Activated naive CD8-positive, alpha-beta T cell treated with anti-CD3 and anti-CD28 coated beads for 36 hours (primary cell): ENCODE measurements at regions not wholly inside any gene's neighbourhood (a gene's known extent, or its start where the extent isn't known, plus 50 kb on each side); places are given as distances from the start of the nearest gene placed in this dataset.
A peak's percentile ranks its signal among the peaks of the same experiment; 100 is the strongest.
"Not testable (repeated sequence)": the region's sequence is repeated elsewhere in the genome, so short reads cannot be mapped to it uniquely, and the experiment has no call there.

Experiments used
- DNase-seq: peaks from one replicate; pipeline ENCODE4 v3.0.0; 2021
- H3K27ac Mint-ChIP-seq: one replicate; pipeline ENCODE4 v1.8.0; 2022; ENCODE audit warnings: mild to moderate bottlenecking, moderate library complexity, mixed read lengths
- H3K27me3 Mint-ChIP-seq: one replicate; pipeline ENCODE4 v1.8.0; 2022; ENCODE audit warnings: mild to moderate bottlenecking, mixed read lengths
- H3K36me3 Mint-ChIP-seq: one replicate; pipeline ENCODE4 v1.8.0; 2021; ENCODE audit warnings: mild to moderate bottlenecking, mixed read lengths
- H3K4me1 Mint-ChIP-seq: one replicate; pipeline ENCODE4 v1.8.0; 2021; ENCODE audit warnings: mixed read lengths
- H3K4me3 Mint-ChIP-seq: one replicate; pipeline ENCODE4 v1.8.0; 2022; ENCODE audit warnings: mild to moderate bottlenecking, moderate library complexity, mixed read lengths
- H3K9me3 Mint-ChIP-seq: one replicate; pipeline ENCODE4 v1.8.0; 2022; ENCODE audit warnings: mixed read lengths

DNA sequence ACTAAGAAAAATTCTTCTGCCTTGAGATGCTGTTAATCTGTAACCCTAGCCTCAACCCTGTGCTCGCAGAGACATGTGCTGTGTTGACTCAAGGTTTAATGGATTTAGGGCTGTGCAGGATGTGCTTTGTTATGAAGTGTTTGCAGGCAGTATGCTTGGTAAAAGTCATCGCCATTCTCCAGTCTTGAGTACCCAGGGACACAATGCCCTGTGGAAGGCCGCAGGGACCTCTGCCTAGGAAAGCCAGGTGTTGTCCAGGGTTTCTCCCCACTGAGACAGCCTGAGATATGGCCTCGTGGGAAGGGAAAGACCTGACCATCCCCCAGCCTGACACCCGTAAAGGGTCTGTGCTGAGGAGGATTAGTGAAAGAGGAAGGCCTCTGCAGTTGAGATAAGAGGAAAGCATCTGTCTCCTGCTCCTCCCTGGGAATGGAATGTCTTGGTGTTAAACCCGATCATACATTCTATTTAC, 94.2 kb upstream of the ARG1 start:
- H3K4me3 Mint-ChIP-seq, H3K4me1 Mint-ChIP-seq, H3K27ac Mint-ChIP-seq, H3K27me3 Mint-ChIP-seq, H3K36me3 Mint-ChIP-seq, DNase-seq: not testable (repeated sequence)
- peaks cover 11% of the 10 kb centered on the region for H3K9me3 Mint-ChIP-seq

DNA sequence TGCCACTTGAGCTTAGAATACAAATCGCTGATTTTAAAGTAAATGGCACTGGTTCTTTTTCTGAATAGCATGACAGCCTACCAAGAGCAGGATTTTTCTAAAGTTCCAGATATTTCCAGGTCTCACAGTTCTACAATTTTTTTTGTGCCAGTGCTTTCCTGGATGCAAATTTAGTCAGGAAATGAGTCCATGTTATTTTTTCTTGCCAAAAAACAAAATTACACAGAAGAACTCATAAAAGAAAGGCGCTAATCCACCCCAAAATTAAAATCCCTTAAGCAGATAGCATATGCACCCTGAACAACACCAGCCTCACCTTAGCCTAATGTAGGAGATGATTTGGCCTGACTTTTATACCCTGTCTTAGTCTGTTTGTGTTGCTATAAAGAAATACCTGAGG, 86.4 kb upstream of the ARG1 start:
- no peak overlapping the region for H3K27ac Mint-ChIP-seq
- H3K4me1 Mint-ChIP-seq: no peaks in the 10 kb centered on the region
- no peaks in the 10 kb centered on the region for H3K27me3 Mint-ChIP-seq
- no peak overlapping the region for H3K4me3 Mint-ChIP-seq
- H3K36me3 Mint-ChIP-seq: no peaks in the 10 kb centered on the region
- no peak for DNase-seq
- no peaks in the 10 kb centered on the region for H3K9me3 Mint-ChIP-seq

DNA sequence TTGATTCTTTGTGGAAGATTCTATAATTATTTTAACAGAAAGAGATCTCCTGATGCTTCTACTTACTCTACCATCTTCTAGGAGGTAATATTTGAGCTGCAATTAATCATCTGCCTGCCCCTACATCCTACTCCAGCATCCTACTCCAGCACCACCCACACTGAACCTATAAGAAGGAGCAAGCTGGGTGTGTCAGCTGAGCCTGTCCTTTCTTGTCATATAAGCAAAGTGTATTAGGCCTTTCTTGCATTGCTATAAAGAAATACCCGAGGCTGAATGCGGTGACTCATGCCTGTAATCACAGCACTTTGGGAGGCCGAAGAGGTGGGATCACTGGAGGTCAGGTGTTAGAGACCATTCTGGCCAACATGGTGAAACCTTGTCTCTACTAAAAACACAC, 84.2 kb upstream of the ARG1 start:
- DNase-seq: no peak
- Mint-ChIP-seq H3K9me3 (no peaks in the 10 kb centered on the region), H3K36me3 (no peaks in the 10 kb centered on the region), H3K4me1 (no peaks in the 10 kb centered on the region), H3K27ac (no peak overlapping the region), H3K4me3 (no peak overlapping the region), H3K27me3 (no peaks in the 10 kb centered on the region)

DNA sequence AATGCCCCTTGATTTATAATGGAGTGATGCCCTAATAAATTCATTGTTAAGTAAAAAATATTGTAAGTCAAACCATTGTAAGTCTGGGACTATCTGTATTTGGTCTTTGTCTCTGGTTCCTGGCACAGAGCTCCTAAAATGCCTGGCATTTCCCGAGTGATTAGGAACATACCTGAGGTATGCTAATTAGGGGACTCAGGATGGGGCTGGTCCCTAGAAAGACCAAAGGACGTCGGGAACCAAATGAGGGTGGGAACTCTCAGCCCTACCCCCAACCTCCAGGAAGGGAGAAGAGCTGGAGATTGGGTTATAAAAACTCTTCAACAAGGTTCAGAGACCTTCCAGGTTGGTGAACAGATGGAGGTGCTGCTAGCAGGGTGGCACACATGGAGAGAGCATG, 82.6 kb upstream of the ARG1 start:
- H3K27me3 Mint-ChIP-seq: no peaks in the 10 kb centered on the region
- no peak for DNase-seq

DNA sequence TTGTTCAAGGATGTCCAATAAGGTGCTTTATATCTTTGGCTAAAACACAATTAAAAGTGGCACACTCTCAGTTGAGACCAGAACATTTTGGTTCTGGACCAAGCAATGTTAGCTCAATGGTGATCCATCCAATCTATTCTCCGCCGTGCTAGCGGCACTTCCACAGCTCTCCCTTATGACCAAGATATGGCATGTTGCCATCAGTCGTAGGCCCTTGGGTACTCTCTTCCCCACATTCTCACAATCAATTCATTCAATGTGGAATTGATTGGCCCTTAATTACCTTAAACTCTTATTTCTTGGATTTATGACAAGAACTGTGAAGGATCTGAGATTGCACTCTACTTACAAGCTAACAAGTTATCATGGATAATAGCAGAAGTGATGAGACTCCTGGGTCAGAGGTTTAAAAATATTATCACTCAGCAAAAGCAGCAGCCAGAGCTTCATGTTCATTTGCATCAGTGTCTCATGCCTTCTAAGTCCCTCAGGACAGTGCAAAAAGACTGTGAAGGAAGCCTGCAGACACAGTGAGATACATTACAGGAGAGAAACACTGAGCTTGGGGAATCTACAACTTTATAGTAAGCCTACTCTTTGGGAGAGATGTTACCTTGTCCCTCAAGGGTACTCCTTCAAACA, 80.0 kb upstream of the ARG1 start:
- no peaks in the 10 kb centered on the region for H3K36me3 Mint-ChIP-seq
- H3K4me3 Mint-ChIP-seq: no peak overlapping the region
- no peaks in the 10 kb centered on the region for H3K27me3 Mint-ChIP-seq
- H3K27ac Mint-ChIP-seq: no peak overlapping the region
- DNase-seq: no peak
- no peaks in the 10 kb centered on the region for H3K4me1 Mint-ChIP-seq
- H3K9me3 Mint-ChIP-seq: no peaks in the 10 kb centered on the region

More for the DNA sequence above, 82.6 kb upstream of the ARG1 start:
- H3K27ac Mint-ChIP-seq: no peak overlapping the region
- no peaks in the 10 kb centered on the region for H3K9me3 Mint-ChIP-seq
- H3K4me3 Mint-ChIP-seq: no peak overlapping the region
- H3K4me1 Mint-ChIP-seq: no peaks in the 10 kb centered on the region
- H3K36me3 Mint-ChIP-seq: no peaks in the 10 kb centered on the region

GRCh38 chr6:131504387-131504786, 68.6 kb upstream of the ARG1 start:
- H3K4me1 Mint-ChIP-seq, H3K27ac Mint-ChIP-seq, H3K27me3 Mint-ChIP-seq, H3K4me3 Mint-ChIP-seq, DNase-seq, H3K36me3 Mint-ChIP-seq, H3K9me3 Mint-ChIP-seq: not testable (repeated sequence)

DNA sequence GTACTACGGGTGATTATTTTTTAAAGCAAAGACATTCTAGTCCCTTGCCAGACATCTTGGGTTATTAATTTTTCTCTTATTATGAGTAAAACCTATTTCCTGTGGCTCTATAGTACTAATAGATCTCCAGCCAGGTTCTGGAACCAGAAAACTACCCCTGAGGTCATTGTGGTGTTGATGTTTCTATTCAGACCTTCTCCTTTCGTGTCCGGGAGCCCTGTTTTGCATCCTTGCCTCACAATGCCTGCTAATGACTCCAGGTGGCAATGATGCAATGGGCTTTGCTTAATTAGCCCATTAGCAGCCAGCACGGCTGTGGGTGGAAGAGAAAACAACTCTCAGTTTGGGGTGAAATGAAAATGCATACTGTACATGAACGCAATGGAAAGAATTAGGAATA, 62.9 kb upstream of the ARG1 start:
- no peaks in the 10 kb centered on the region for H3K27me3 Mint-ChIP-seq
- H3K4me3 Mint-ChIP-seq: no peak overlapping the region
- H3K4me1 Mint-ChIP-seq: no peaks in the 10 kb centered on the region
- no peaks in the 10 kb centered on the region for H3K36me3 Mint-ChIP-seq
- H3K9me3 Mint-ChIP-seq: no peaks in the 10 kb centered on the region
- DNase-seq: no peak
- H3K27ac Mint-ChIP-seq: no peak overlapping the region

GRCh38 chr6:131510591-131510990, 62.4 kb upstream of the ARG1 start:
- no peaks in the 10 kb centered on the region for H3K27me3 Mint-ChIP-seq
- H3K4me3 Mint-ChIP-seq: no peak overlapping the region
- H3K9me3 Mint-ChIP-seq: no peaks in the 10 kb centered on the region
- no peak overlapping the region for H3K27ac Mint-ChIP-seq
- no peaks in the 10 kb centered on the region for H3K4me1 Mint-ChIP-seq
- DNase-seq: no peak
- no peaks in the 10 kb centered on the region for H3K36me3 Mint-ChIP-seq

DNA sequence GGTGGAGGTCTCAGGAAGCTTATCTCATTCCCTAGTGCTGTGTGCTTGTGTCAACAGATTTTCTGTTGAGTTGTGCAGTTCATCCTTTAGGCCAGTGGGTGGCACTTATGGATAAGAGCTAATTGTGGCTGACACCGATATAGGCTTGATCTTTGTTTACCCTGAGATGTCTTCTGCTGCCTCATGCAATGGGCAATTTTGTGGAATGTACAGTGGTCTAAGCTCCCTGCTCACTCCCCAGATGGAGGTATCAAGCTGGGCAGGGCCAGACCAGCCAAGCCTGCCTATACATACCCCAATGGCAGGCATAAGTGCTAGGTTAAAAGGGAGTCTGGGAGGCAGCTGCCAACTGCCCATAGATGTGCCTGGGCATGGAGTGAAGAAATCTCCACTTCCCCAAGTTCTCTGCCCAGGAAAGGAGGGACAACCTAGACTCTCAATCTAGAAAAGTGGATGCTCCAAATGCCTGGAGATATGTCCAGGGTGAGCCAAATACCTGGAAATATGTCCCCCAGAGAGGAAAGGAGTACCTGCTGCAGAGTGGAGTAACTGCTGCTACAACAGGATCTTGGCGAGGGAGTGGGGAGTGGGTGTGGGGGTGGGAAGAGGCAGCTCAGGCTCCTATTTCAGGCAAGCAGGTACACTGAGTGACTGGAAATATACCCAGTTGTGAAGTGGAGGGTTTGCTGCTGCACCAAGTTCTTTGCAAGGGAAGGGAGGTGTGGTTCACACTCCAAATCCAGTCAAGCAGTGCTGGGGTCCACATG, 53.2 kb upstream of the ARG1 start:
- Mint-ChIP-seq H3K36me3 (no peaks in the 10 kb centered on the region), H3K4me3 (no peak overlapping the region), H3K9me3 (peaks cover 4% of the 10 kb centered on the region), H3K27ac (no peak overlapping the region), H3K4me1 (peaks cover 16% of the 10 kb centered on the region), H3K27me3 (no peaks in the 10 kb centered on the region)
- peak; percentile 24 for DNase-seq
